ENCODE measurements at regions not wholly inside any gene's neighbourhood (a gene's known extent, or its start where the extent isn't known, plus 50 kb on each side); places are given as distances from the start of the nearest gene placed in this dataset.

DNA sequence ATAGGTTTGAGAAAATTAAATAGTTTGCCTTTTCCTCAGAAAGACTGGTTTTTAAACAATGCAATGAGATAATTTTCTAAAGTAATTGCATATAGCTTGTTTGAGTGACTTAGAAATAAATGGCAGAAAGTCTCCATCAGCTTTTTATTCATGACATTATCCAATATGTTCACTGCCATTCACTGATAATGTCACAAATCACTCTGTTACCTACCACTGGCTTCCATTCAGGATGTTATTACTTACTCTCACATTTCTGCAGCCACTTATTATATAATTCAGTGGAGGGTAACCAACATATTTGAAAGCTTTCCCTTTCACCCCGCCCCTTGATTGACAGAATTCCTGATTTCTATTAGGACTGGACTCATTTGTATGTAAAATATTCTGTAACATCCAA, 1583.5 kb downstream of the PCDH18 start:
- no peak for TF ChIP-seq CTCF (tag by site-specific recombination; IDR thresholded peaks at IDR 0.05)
- TF ChIP-seq ZNF324 (tag by site-specific recombination; IDR thresholded peaks at IDR 0.05) = no peak
- no peak for TF ChIP-seq ZNF274 (IDR thresholded peaks at IDR 0.05; ENCODE audit: low read length)
- no peak for TF ChIP-seq ZNF274 (tag by site-specific recombination; IDR thresholded peaks at IDR 0.05; ENCODE audit: borderline replicate concordance)
- no peak for TF ChIP-seq ZNF10 (tag by site-specific recombination; IDR thresholded peaks at IDR 0.05)
- TF ChIP-seq ZNF776 (tag by site-specific recombination; IDR thresholded peaks at IDR 0.05; ENCODE audit: borderline replicate concordance) = no peak
- TF ChIP-seq ZBTB44 (tag by site-specific recombination; IDR thresholded peaks at IDR 0.05) = no peak
- TF ChIP-seq, protein P1, sequence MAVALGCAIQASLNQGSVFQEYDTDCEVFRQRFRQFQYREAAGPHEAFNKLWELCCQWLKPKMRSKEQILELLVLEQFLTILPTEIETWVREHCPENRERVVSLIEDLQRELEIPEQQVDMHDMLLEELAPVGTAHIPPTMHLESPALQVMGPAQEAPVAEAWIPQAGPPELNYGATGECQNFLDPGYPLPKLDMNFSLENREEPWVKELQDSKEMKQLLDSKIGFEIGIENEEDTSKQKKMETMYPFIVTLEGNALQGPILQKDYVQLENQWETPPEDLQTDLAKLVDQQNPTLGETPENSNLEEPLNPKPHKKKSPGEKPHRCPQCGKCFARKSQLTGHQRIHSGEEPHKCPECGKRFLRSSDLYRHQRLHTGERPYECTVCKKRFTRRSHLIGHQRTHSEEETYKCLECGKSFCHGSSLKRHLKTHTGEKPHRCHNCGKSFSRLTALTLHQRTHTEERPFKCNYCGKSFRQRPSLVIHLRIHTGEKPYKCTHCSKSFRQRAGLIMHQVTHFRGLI (tag by site-specific recombination; IDR thresholded peaks at IDR 0.05) = no peak
- no peak for TF ChIP-seq ZNF174 (tag by site-specific recombination; IDR thresholded peaks at IDR 0.05)
- TF ChIP-seq KLF7 (tag by site-specific recombination; IDR thresholded peaks at IDR 0.05; ENCODE audit: borderline replicate concordance) = no peak
- TF ChIP-seq, protein P2, sequence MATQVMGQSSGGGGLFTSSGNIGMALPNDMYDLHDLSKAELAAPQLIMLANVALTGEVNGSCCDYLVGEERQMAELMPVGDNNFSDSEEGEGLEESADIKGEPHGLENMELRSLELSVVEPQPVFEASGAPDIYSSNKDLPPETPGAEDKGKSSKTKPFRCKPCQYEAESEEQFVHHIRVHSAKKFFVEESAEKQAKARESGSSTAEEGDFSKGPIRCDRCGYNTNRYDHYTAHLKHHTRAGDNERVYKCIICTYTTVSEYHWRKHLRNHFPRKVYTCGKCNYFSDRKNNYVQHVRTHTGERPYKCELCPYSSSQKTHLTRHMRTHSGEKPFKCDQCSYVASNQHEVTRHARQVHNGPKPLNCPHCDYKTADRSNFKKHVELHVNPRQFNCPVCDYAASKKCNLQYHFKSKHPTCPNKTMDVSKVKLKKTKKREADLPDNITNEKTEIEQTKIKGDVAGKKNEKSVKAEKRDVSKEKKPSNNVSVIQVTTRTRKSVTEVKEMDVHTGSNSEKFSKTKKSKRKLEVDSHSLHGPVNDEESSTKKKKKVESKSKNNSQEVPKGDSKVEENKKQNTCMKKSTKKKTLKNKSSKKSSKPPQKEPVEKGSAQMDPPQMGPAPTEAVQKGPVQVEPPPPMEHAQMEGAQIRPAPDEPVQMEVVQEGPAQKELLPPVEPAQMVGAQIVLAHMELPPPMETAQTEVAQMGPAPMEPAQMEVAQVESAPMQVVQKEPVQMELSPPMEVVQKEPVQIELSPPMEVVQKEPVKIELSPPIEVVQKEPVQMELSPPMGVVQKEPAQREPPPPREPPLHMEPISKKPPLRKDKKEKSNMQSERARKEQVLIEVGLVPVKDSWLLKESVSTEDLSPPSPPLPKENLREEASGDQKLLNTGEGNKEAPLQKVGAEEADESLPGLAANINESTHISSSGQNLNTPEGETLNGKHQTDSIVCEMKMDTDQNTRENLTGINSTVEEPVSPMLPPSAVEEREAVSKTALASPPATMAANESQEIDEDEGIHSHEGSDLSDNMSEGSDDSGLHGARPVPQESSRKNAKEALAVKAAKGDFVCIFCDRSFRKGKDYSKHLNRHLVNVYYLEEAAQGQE (tag by site-specific recombination; IDR thresholded peaks at IDR 0.05) = no peak
